Renal cortex interstitium (tissue), 11 donors: ENCODE measurements at regions not wholly inside any gene's neighbourhood (a gene's known extent, or its start where the extent isn't known, plus 50 kb on each side); places are given as distances from the start of the nearest gene placed in this dataset.
"Not testable (repeated sequence)": the region's sequence is repeated elsewhere in the genome, so short reads cannot be mapped to it uniquely, and the experiment has no call there.

Experiments
- DNase-seq, 11 donors: peaks; one replicate each; pipeline ENCODE4 v3.0.0-alpha.2; 2013; ENCODE audit warnings: low read depth in 9 of 11, low spot score in 4 of 11; ENCODE audit errors: extremely low read depth in 1 of 11

DNA sequence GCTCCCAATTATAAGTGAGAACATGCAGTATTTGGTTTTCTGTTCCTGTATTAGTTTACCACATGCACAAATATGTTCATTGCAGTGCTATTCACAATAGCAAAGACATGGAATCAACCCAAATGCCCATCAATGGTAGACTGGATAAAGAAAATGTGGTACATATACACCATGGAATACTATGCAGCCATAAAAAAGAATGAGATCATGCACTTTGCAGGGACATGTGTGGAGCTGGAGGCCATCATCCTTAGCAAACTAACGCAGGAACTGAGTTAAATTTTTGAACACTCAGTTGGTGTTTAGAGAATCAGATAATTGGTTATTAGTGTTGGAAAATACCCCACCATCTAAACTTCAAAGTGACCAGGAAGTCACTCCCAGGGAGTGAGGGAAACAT is 111.2 kb upstream of the LYZL2 start:
- DNase-seq = not testable (repeated sequence)

DNA sequence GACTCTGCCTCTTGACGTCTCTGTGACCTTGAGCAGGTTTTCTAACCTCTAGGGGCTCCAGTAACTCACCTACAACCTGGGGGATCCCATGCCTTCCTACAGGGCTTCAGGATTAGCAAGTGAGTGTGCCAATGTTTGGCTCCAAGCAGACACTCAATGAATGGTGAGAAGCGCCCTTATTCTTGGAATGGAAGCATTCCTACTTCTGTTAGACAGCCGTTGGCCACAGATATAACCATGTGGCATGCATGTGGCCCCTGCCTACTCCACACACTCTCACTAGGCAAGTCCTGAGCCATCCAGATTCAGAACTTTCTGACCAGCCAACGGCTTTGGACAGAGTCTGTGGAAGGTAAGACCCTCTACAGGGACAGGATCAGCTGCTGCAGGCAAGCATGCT is 108.9 kb upstream of the LYZL2 start:
- DNase-seq = no peak

DNA sequence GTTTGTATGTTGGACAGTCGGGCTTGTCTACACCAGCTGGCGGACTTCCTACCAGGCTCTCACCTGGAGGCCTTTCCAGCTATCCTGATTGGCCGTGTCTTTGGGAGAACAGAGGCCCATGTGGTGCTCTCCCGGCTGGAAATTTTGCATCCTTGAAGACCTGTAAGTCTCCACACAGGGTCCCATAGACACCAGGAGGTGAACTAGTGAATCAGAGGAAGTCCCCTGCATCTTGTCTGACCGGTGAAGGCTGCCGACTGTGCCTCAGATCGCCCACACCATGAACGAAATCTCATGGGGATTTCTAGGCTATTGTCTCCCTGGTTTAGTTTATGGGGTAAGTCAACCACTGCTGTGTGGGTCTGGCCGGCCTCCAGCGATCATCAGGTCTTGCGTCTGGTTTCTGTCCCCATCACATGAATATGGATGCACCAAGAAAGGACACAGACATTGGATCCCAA is 108.4 kb upstream of the LYZL2 start:
- DNase-seq = no peak

DNA sequence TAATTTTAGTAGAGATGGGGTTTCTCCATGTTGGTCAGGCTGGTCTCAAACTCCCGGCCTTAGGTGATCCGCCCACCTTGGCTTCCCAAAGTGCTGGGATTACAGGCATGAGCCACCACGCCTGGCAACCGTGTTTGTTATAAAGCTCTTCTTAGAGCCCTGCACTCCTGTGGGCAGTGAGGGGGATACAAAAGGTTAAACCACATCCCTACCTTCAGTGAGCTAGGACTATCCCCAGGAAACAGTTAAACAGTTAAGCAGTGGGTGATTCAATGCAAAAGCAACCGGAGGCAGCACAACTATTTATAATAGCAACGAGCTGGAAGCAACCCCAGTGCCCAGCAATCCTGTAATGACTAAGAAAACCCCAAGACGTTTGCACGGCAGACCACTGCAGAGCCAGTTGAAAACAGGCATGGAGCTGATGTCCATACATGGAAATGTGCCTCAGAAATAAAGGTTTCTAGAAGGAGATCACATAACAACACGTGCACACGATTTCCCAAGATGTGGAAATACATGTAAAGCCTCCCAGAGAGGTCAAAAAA is 107.2 kb upstream of the LYZL2 start:
- no peak for DNase-seq

DNA sequence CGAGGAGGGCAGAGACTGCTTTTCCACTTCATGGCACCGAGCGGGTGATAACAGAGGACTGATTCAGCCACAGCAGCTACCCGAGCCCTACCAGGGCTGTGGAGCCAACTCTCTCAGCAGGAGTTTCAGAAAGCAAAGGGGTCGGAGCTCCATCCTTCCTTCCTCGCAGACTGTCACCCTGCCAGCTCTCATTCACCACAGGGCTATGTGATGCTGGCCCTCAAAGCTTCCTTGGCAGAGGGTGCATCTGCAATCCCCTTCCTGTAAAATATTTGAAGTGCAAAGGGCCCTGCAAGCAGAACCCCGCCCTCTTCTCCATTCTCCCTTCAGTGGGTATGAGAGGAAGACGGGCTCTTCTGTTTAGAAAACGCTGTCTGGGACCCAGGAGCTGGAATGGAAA is 105.3 kb upstream of the LYZL2 start:
- no peak for DNase-seq

DNA sequence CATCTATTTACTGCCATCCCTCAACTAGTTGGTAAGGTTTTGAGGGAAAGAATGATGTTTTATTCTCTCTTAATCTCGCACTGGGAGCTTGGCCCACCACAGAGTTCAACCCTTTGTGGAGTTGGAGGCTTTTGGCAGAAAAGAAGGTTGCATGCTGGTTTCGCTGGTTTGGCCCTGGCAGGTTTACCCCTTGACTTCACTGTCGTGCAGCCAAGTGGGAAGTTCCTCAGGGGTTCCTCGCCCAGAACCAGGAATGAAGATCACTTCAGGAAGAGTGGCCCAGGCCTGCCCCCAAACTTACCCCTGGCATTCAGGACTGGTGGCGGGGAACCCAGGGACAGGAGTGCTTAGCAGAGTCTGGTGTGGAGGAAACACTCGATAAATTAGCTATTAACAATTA is 103.1 kb upstream of the LYZL2 start:
- DNase-seq = no peak

DNA sequence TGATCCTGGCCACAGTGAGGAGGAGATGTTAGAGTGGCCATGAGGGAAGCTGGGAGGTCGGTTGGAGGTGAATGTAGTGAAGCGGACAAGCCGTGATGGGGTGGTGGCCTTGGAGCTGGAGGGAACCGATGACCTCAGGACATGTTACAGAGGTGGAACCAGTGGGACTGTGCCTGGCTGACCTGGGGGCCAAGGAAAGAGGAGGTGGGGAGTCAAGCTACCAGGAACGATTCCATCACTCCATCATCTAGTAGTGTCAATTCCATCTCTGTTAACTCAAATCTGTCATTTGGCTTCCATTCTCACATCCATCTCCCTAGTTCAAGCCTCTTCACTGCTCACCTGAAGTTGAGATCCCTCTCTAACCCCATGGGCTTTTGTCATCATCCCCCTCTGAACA is 102.4 kb upstream of the LYZL2 start:
- DNase-seq = no peak

DNA sequence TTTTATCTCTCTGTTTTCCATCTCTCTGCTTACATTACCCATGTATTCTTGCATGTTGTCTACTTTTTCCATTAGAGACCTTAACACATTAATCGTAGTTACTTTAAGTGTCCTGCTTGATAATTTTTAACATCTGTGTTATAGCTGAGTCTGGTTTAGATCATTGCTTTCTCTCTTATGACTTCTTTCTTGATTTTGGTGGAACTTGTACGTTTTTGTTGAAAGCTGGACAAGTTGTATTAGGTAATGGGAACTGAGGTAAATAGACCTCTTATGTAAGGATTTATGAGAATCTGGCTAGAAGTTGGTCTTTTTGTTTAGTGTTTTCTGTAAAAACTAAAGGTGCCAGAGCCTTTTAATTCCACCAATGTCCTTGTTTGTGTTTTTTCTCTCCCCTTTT is 100.8 kb upstream of the LYZL2 start:
- DNase-seq = no peak

DNA sequence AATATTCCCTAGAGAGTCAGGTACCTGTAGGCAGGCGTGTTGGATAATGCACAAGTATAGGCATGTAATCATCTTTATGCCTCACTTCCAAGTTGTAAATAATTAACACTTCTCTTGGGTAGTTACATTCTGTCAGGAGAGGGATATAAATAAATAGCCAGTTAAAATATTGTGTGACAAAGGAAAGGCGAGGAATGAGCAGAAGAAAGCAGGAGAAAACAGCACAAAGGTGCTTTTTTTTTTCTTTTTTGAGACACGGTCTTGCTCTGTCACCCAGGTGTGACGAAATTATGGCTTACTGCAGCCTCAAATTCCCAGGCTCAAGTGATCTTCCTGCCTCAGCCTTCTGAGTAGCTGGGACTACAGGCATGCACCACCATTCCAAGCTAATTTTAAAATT is 99.2 kb upstream of the LYZL2 start:
- DNase-seq = no peak

DNA sequence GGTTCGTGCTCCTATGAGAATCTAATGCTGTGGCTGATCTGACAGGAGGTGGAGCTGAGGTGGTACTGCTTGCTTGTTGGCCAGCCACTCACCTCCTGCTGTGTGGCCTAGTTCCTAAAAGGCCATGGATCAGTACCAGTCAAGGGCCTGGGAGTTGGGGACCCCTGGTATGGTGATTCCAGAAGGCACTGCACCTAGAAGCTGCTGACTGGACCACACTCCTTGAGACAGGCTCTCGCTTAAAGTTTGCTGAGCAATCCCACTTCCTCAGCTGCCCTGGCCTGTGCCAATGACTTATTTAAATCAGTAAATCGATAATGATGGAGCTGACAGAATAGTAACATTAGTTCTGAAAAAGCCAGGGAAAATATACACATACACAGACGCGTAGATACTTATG is 98.6 kb upstream of the LYZL2 start:
- no peak for DNase-seq

DNA sequence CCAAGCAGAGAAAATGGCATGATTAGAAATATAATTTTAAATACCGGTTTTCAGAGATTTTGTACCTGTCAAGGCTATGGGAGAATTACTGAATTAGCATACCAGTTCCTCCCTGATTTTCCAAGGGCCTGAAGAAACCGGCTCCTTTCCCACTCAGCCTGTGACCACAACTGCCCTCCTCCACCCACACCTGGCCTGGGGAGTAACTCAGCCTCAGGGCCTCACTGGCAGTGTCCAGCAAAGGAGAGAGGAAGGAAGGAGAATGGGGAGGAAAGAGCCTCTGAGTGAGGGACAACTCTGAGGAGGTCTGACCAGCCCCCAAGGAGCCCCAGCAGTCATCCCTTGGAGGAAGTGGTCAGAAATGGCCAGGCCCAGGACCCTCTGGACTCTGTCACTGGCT is 98.0 kb upstream of the LYZL2 start:
- DNase-seq = no peak

DNA sequence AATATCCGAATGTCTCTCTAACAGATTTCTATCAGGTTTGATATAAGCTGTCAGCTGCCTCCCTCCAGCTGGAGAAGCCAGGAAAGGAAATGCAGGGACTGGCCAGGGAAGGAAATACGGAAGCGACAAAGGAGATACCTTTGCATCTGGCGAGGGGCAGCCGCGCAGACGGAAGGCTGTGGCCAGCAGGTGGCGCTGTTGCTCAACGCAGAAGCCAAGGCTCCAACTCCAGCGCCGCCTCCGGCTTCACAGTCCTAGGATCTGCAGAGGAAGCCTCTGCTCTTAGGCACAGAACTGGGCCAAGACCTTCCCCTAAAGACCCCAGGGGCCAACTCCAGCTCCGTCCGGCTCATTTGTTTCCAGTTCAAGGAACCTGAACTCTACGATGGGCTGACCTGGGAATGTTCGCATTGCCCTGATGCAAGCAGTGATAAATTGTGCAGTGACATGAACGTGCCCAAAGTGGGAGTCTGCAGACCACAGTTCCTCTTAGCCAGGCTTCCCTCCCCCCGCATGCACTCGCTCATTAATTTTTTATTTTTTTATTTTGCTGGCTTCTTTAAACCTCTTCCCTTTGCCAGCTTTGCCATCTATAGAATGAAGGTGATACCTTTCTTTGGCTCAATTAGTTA is 97.3 kb upstream of the LYZL2 start:
- peak; percentile 41 to 74 (median 66) for DNase-seq

DNA sequence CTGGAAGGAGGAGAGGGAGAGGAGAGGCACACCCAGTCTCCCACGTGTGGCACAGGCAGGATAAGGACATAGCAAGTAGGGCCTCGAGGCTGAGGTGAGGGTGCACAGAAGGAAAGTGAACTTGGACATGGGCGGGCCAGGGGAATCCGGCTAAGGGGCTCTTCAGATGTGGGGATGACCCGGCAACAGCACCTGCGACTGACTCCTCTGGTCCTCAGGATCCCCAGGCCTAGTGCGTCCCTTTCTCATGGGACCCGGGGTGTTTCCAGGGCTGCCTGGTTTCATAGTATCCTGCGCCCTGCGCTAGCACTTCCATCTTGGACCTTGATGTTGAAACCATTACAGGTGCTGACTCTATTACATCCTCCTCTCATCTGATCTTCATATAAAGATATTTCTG is 96.1 kb upstream of the LYZL2 start:
- DNase-seq = no peak

DNA sequence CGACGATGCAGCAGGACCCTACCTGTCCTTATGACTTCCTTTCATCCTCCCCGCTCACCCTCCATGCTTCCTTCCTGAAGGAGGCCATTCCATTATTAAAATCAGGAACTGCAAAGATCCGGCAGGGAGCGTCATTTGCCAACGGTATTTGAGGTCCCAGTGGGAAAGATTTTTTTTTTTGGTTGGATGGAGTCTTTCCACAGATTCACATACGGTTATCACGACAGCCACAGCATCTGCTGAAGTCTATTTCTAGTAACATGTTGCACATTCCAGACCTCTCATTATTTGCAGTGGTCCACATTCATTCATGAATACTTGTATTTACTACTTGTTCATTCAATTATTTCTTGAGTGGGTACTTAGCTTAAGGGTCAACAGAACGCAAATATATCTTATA is 94.7 kb upstream of the LYZL2 start:
- DNase-seq = no peak

DNA sequence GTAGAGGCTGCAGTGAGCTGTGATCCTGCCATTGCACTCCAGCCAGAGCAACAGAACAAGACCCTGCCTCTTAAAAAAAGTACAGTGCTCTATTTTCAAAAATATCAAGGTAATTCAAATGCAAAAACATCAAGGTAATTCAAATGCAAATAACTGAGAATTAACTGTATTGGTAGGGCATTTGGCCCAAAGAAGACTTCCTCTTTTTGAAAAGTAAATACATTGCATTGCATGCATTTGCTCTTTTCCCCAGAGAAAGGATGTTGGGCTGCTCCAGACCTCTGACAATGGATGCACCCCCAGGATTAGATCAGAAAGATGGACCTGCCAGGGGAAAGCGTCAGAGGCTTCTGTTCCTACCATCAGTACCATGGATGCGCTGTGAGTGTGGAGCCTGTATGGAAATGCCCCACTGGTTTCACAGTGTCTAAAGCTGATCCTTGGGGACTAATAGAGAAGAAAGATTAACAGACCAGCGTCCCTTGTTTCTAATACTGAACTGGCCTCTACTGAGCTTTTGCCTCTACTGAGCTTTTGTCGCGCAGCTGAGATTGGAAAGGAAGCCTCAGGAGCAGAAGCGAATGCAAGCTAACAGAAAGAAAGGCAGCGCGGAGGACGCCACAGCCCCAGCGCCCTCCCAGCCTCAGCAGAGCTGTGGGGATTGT is 93.5 kb upstream of the LYZL2 start:
- no peak for DNase-seq

DNA sequence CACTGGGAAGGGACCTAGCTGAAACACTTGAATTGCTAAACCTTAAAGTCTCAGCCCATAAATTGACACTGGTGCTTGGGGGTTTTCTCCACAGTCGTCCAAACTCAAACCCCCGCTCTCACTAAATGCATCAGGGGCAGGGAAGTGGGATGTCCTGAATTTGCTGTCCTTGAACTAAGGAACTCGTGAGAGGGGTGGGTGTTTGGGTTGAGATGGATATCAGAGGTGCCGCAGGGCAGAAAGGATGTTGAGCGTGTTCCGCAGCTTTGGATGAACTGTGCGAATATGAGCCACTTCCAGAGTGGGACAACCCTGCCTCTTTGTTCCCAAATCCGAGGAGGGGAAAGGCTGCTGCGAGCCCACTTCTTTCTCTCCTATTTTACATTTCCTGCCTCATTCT is 90.3 kb upstream of the LYZL2 start:
- DNase-seq = no peak

DNA sequence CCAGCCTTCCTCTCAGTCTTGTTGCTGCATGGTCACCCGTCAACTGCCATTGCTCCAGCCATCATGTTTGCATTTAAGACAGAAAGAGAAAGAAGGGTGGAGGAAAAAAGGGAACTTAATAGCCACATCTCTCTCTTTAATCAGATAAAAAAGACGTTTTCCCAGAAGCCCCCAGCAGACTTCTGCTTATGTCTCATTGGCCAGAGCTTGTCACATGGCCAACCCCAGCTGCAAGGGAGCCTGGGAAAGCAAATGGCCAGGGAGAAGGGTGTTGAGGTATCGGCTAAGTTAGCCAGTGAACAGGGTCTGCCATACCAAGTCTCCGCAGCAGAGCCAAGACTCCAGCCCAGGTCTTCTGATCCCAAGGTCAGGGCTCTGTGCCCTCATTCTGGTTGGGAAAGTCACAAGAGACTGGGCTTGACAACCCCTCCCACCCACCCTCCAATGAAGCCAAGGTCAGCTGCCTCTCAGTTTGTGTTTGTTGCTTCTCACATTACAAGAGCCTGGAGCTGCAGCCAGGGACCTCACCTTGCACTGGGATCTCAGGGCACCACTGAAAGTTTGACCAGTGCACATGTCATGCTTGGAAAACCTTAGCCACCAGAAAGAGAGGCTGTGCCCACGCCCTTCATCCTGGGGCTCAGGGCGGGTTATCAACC is 80.3 kb upstream of the LYZL2 start:
- DNase-seq = no peak

DNA sequence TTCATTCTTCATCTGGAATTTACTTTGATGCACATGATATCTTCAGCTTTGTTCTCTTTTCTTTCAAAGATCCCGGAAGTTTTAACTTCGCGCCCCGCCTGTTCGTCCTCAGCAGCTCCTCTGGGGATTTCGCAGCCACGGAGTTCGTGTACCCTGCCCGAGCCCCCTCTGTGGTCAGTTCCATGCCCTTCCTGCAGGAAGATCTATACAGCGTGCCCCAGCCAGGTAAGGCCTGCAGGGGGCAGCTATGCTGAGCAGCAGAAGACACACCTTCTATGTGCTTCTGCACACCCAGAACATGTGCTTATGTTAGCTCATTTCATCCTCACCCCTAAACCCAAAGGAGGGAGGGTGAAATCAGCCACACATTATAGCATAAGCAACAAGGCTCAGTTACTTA is 79.7 kb upstream of the LYZL2 start:
- no peak for DNase-seq

DNA sequence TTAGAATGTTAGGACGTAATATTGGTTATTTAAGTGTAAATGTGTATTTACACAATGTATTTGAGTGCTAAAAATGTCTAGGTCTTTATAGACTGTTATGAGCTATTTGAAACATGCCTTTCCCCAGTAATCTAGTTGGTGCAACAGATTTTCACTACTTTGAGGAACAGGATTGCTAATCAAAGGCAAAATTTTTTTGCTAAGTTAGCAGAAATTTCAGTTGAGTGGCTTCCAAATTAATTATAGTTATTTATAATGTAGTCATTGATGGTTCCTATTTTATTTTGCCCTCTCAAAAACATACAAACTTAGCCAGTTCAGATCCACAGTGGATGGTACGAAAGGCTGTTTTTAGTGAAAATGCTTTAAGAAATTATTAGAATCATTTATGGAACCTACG is 78.7 kb upstream of the LYZL2 start:
- no peak for DNase-seq

DNA sequence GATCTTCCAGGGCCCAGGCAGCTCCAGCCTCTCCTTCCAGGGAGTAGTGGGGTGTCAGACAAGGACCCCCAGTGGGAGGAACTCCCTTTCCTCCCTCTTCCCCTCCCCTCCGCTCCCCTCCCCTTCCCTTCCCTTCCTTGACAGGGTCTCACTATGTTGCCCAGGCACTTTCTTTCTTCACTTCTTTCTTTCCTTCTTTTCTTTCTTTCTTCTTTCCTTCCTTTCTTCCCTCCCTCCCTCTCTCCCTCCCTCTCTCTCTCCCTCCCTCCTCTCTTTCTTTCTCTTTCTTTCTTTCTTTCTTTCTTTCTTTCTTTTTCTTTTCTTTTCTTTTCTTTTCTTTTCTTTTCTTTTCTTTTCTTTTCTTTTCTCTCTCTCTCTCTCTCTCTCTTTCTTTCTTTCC is 76.6 kb upstream of the LYZL2 start:
- DNase-seq = not testable (repeated sequence)
